ENCODE measurements at regions not wholly inside any gene's neighbourhood (a gene's known extent, or its start where the extent isn't known, plus 50 kb on each side); places are given as distances from the start of the nearest gene placed in this dataset.

DNA sequence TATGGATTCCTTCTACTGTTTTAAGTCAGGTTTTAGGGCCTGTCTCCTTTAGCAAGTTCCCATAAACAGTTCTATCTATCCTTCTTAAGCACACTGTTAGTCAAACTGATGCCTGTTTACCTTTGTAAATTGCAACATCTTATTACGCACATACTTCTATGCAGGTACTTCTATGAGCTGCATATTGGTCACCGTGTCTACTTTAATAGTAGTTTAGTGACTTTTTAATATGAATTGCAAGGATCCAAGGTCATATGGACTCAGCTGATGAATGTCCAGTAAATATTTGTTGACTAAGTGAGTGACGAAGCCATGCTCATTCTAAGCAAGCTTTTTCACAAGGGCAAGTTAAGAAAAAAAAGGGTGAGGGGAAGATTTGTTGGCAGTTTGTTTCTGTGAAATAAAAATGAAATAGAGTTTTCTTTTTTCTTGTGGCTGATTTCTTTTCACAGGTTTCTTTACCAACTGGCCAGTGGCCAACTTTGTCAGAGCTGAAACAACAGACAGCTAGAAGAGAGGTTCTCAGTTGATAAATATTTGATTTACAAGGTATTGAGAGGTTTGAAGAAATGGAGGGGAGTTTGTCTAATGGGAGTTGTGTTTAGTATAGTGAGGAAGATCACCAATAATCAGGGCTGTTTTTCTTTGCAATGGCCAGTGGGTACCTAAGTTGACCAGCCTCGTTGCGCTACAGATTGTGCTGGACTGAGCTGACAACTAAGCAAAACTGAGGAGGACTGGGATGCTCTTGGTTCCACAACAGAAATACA, 141.1 kb downstream of the SLC15A5 start:
- DNase-seq: no peak

DNA sequence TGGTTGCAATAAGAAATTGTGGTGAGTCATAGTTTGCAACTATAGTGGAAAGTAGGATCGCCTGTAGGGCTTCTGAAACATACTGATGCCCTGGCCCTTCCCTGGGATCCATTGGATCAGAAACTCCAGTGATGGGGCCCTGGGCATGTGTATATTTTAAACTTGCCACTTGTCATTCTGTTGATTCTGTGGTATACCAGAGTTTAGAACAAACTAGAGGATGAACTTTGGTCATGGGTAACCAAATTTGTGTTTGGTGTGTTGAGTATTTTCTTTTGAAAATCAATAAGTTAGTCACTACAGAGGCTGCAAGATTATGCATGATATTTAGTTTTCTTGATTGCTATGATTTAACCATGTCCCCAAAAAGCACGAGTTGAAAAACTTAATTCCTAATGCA, 142.2 kb downstream of the SLC15A5 start:
- DNase-seq: no peak

DNA sequence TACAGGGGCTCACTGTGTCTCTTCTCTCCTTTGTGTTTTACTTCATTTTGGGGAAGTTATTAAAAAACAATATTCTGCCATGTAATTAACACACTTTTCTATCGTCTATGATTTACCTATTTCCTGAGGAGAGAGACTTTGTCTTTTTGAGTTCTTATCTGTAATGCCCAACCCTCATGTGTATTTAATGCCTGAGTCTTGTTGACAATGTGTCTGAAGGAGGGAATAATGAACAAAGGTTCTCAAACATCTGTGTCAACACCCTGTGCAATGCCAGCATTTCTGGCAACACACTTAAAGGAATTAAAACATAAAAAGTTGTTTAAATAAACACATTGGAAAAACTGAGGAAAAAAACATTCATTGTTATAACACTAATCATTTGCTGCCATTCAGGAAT, 147.1 kb downstream of the SLC15A5 start:
- DNase-seq: no peak

DNA sequence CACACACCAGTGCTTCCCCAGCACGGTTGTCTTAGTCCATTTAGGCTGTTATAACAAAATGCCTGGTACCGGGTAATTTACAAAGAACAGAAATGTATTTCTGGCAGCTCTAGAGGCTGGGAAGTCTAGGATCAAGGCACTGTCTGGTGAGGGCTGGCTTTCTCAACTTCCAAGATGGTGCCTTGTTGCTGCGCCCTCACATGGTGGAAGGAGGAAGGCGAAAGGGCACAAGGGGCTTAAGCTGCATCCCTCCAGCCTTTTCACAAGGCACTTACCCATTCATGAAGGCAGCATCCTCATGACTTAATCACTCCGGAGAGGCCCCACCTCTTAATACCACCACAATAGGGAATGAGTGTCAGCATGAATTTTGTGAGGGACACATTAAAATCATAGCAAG, 155.5 kb downstream of the SLC15A5 start:
- DNase-seq: no peak

DNA sequence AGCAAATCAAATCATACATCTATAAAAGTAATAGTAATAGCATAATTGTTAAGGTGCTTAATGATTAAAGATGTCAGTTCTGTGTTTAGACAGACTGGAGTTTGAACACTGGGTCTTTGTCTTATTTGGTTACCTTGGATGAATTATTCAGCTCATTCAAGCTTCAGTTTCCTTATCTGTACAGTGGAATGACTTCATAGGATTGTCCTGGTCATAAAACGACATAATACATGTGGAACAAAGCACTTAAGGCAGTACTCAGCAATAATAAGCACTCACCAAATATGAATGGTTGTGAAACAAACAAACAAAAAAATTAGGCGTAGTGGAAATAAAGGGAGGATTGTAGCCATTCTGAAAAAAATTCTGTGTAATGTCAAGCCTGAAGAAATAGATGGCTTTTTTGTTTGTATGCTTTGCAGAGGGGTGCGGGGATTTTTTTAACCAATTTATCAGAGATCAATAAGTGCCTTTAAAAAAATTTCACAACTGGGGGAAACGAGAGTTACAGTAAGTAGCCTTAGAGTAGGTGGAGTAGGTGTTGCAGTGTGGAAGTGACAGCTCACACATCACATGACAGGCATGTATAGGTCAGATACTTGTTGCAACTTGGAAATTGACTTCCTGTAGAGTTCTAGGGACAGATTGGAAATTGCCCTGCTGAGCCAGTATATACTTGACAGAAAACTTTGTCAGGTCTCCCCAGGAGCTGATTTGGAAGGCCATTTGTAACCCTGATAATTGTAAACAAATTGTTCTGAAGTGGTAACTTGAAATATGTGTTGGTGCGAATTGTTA, 157.7 kb downstream of the SLC15A5 start:
- DNase-seq: no peak

DNA sequence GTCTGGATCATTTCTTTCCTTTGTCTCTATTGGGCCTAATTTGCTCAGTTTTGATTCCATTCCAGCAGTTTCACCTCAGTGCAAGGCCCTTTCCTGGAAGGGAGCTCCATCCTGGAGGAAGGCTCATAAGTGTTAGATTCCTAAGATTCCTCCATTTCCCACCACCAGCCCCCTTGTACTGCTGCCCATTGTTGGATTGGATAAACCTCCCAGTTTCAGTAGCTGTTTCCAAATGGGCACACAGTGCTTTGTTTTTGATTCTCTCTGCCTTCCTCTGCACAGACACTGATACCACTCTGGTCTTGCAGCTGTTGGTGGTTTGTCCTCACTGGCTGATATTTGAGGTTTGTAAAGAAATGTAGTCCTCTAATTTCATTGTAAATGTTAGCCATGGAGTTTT, 158.9 kb downstream of the SLC15A5 start:
- DNase-seq: no peak

DNA sequence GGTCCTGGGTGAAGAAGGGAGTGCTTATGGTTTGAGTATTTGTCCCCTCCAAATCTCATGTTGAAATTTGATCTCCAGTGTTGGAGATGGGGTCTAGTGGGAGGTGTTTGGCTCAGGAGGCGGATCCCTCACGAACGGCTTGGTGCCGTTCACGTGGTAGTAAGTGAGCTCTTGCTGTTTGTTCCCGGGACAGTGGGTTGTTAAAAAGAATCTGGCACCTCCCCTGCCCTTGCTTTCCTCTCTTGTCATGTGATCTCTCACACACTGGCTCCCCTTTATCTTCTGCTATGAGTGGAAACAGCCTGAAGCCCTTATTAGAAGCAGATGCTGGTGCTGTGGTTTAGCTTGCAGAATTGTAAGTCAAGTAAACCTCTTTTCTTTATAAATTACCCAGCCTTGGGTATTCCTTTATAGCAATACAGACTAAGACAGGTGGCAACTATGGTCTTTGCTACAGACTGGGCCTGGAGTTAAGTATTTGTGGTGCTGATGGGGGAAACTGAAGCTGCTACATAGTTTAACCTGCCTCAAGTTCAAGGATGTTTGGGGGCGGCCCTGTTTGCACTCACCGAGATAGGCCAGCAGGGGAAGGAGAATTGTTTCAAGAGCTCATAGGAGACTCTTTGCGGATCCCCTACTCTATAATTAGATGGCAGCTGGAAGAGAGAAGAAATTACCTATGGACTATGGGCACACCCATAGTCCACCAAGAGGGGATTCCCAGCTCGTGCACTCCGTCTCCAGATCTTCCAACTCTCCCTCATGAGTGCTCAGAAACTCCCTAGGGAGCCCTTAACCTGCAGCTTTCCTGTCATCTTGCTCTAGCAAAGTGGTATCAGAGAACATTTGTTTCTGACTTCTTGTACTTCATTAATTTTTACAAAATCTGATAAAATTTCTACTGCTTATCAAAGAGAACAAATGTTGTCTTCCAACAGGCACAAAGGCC, 164.6 kb downstream of the SLC15A5 start:
- DNase-seq: peak; percentile 81

DNA sequence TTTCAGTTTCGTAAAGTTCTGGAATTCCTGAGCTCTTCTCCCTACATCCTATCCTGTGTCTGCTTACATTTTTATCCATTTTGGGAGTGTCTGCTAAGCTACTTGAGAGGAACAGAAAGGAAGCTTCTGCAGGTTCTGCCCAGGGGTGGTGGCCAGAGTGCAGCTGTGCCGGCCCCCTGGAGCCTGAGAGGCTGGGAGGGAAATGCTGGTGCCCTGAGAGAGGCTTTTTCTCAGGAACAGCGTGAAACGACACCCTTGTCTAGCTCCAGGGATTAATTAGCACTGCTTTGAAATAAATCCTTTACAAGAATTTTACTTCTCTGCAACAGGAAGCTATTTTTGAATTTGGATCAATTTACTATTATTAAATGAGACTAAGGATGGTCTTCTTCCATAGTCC, 165.4 kb downstream of the SLC15A5 start:
- DNase-seq: no peak

DNA sequence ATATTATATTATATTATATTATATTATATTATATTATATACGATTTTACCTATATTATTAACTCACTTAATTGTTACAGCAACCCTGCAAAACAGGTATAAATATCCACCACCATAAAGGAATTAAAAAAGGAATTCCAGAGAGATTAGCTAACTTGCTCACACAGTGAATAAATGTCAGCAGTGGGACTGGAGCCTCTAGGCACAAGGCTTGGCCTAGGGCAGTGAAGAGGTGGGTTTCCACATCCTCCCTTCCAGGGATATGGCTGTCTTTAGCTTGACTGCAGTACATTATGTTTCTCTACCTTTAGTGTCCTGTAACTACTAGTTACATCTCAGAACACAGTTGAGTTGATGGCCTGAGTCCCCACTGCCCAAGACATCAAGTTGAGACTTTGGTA, 166.9 kb downstream of the SLC15A5 start:
- no peak for DNase-seq

DNA sequence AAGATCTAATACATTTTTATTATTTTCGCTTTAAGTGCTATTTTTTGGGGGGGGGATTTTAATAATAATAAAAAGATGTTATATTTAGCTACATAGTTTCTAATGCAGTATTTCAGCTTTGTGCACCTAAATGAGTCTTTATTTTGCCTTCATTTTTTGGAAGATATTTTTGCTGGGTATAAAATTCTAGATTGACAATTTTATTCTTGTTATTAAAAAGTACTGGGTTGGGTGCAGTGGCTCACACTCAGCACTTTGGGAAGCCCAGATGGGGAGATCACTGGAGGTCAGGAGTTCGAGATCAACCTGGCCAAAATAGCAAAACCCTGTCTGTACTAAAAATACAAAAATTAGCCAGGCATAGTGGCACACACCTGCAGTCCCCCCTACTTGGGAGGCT, 173.6 kb downstream of the SLC15A5 start:
- DNase-seq: no peak

DNA sequence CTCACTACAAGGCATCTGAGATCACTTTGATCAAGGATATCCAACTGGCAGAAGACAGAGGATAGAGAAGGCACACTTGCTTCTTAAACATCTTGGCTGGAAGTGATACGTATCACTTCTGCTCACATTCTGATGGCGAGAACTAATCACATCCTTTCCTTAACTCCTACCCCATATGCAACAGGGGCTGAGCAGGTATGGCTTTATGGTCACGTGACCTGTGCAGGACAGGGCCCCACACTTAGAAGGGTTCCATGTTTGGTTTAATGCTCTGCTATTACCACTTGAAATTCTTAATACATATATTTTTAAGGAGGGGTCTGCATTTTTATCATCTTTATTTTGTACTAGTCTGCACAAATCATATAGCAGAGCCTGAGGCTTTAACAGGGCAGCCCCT, 177.3 kb downstream of the SLC15A5 start:
- DNase-seq: no peak

DNA sequence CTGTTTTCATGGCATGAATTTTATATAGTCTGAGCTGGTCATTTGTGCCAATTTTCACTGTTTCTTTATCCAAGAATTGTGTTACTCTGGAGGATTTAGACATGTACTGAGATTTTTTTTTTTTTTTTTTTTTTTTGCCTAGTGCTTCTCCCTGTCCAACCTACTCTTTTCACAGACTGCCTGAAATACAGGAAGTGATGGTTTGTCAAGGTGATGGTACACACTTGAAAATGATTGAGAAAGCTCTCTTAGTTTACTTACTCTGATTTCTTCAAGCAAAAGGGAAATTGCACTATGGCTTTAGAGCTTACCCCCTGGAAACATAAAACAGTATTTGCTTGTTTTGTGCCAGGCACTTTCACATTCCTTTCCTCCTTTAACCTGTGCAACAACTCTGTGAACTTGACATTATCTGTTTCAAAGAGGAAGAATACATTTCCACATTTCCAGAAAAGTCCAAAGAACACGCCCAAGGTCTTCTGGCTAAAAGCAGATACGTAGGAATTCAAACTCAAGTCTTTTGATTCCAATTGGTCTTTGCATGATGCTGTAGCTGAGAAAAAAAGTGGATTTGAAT, 181.1 kb downstream of the SLC15A5 start:
- DNase-seq: no peak

DNA sequence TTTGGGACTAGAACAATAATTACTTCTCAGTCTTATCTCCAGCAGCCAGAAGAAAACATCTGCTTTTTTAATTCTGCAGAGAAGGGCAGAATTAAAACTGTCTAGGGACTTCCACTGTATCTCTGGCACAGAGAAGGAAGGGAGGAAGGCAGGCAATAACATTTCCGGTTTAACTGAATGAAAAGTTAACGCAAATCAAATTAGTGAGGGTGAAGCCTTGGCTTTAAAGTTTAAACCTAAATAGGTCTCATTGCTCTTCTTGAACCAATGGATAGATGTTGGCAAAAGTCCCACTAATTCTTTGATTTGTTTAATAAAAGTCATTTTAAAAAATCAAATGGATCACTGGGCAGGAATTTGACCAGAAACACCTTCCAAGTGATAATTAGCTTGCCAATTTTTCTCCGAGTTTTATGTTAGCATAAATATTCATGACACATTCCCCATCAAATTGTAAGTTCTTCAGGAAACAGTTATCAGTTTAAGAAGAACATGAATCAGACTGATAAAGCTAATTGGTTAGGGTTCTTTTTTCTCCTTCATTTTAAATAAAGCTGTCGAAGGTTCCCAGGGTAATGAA, 181.9 kb downstream of the SLC15A5 start:
- DNase-seq: no peak

DNA sequence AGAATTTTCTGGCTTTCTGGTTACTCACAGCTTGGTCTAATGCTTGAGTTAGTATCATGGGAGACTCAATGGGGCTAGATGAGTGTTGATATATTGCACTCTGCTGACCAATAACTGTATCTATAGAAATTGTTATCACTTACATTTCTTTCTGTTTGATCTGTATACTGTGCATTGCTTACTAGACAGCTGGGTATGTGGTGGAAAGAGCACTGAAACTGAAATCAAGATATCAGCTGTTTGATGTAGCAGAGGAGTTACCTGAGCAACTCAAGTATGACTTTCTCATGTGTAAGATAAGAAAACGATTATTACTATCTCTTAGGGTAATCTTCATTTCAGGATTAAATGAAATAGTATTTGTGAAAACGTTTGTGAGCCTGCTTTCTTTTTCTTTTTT, 183.0 kb downstream of the SLC15A5 start:
- no peak for DNase-seq

DNA sequence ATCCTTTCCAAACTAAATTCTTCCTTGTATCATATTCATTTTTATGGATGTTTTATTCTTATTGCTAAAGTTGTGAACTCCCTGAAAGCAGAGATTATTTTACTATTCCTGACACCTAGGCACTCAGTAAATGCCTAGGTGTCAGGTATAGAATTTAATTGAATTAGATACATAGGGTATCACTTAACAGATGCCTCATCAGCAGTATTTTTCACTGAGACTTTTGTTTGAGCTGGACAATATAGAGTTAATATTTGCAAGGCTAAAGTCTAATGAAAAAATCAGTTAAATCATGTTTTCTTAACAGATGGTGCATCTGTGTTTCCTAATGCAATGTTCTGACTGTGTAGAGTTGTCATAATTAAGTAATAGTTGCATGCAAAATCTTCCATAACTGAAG, 182.7 kb downstream of the DERA start:
- DNase-seq: no peak

DNA sequence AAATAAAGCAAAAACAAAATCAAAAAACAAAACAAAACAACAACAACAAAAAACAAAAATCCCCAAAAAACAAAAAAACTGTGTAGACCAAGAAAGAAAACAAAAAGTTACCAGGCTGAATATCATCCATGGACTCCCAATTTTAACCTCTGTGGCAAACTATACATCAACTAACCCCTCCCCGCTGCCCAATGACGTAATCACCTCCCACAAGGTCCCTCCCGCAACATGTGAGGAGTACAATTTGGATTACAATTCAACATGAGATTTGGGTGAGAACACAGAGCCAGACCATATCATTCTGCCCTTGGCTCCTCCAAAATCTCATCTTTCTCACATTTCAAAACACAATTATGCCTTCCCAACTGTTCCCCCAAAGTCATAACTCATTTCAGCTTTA, 179.8 kb downstream of the DERA start:
- no peak for DNase-seq

DNA sequence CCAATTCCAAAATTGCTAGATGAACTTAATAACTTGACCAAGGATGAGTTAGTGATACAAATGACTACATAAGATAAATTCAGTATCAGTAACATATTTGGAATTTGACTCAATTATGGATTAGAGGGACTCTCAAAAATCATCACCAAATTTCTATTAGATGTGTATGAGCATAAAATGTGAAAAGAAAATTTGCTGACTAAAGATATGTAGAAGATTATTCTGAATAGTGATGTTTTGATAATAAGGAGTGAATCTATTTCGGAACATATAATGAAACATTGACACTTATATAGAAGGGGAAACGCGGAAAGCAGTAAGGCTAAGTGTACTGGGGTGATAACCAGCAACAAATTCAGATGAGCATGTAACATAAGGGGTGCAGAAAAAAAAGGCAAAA, 177.3 kb downstream of the DERA start:
- no peak for DNase-seq

Measured in NCI-H524 treated with DMSO at 0.1 percent for 48 hours (cell line).